ENCODE measurements at regions not wholly inside any gene's neighbourhood (a gene's known extent, or its start where the extent isn't known, plus 50 kb on each side); places are given as distances from the start of the nearest gene placed in this dataset.

- TF ChIP-seq CTCF (optimal IDR thresholded peaks at IDR 0.05 in 1 of 3, IDR thresholded peaks at IDR 0.05 in 1 of 3, conservative IDR thresholded peaks at IDR 0.05 in 1 of 3; ENCODE audit: extremely low read depth in 1 of 3, insufficient read depth in 2 of 3, low read length in 3 of 3) (no peak), EZH2 (IDR thresholded peaks at IDR 0.05; ENCODE audit: low read length) (no peak)
Observed at GRCh38 chr10:71112138-71112785, 100.1 kb upstream of the UNC5B start.

Data from keratinocyte (primary cell).